HG03354 (cell line): ENCODE measurements at regions not wholly inside any gene's neighbourhood (a gene's known extent, or its start where the extent isn't known, plus 50 kb on each side); places are given as distances from the start of the nearest gene placed in this dataset.
"Not testable (repeated sequence)": the region's sequence is repeated elsewhere in the genome, so short reads cannot be mapped to it uniquely, and the experiment has no call there.

Source experiments
- ATAC-seq: cut with Tn5 transposase; IDR thresholded peaks from one replicate; pipeline ENCODE4 v1.9.1; 2021; ENCODE audit warnings: mild to moderate bottlenecking; ENCODE audit not compliant: unreplicated experiment, poor library complexity, severe bottlenecking

- no peak for ATAC-seq
Observed at GRCh38 chr6:51049288-51049982, 230.8 kb downstream of the TFAP2B start.

DNA sequence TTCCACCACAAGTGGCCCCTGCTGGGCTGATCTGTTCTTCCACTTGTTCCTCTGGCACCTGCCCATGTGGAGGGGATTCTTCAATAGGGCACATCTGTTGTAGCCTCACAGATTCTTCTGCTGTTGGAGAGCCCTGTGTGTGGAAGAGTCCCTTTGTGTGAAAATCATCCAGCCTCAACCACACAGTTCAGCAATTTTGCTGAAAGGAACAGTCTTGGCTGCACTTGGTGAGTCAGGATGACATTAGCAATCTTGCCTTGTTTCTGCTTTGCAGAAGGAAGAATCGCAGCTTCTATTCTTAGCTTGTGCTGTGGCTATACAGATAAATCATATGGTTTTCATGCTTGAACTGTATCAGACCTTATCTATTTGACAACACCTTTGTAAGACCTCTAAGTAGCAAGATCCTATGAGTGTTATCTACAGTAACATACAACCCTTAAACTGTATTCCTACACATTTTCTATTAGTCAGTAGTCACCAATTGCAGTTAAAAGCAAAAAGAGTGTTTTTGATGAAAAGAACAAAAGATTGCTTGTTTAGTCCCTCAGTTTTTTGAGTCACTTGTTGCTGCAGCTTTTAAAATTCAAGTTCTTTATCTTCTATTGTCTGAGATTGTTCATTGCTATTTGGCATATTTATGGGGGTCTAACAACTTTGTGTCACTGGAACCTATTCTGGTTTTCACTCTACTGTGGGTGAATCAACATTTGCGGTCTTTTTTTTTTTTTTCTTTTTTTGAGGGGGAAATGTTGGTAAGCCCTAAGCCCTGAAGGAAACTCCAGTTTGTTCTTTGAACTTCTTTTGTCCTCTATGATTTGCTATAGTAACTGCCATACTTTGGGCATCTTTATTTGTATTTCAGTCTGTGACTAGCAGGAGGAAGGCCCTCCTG lies 231.6 kb downstream of the TFAP2B start:
- no peak for ATAC-seq

GRCh38 chr6:51052716-51053115 lies 234.0 kb downstream of the TFAP2B start:
- not testable (repeated sequence) for ATAC-seq

- ATAC-seq, result not testable (repeated sequence)
Observed at GRCh38 chr6:51055316-51055715, 236.6 kb downstream of the TFAP2B start.

- no peak for ATAC-seq
Observed at GRCh38 chr6:51057296-51057695, 238.6 kb downstream of the TFAP2B start.

DNA sequence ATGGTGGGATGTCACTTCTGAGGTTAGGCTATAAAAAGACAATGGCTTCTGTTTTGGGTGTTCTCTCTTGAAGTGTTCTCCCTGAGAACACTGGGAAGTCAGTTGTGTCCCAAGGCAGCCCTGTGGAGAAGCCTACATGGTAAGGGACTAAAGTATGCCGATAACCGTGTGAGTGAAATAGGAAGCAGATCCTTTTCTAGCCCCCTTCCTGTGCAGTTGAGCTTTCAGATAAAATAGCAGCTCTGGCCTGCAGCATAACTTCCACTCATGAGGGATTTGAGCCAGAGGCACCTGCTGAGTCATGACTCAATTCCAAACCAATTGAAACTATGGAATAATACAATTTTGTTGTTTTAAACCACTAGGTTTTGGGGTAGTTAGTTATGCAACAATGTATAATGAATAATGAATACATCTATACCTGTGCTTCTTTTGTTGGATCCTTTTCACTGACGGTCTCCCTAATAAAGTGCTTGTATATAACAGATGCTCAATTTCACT lies 241.6 kb downstream of the TFAP2B start:
- no peak for ATAC-seq

- no peak for ATAC-seq
Observed at GRCh38 chr6:51062166-51062722, 243.6 kb downstream of the TFAP2B start.

DNA sequence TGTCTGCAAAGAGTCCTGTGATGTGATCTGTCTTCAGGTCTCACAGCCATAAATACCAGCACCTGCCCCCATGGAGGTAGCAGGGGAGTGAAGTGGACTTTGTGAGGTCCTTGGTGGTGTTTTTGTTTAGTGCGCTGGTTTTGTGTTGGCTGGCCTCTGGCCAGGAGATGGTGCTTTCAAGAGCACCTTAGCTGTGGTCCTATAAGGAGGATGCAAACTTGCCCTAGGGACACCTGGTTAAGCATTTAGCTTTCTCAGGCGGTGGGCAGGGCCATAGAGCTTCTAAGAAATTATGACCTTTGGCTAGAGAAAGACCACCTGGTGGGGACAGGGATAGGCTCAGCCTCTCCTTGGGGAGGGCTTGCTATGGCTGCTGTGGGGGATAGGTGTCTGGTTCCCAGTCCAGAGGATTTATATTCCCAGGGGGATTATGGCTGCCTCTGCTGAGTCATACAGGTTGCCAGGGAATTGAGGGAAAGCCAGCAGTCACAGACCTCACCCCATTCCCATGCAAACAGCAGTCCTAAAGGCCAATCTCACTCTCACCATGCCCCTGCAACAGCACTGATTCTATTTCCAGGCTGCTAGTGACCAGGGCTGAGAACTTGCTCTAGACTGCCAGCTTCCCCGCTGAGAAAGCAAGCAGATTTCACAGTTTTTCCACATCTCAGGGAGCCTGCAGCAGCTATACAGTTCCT lies 259.3 kb downstream of the TFAP2B start:
- ATAC-seq, result no peak

DNA sequence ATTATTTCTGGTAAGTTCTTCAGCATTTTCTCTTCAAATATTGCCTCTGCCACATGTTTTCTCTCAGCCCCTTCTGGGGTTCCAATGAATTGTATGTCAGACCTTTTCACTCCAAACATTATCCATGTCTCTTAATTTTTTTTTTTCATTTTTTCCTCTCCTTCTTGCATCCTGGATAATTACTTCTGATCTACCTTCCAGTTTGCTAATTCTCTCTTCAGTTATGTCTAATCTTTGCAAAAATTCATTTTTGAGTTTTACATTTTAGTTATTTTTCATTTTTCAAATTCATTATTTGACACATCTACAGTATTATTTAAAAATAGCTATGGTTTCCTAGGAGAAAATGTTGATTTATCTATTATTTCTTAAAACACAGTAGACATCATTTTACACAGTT lies 271.7 kb downstream of the TFAP2B start:
- no peak for ATAC-seq

- no peak for ATAC-seq
Observed at GRCh38 chr6:51093871-51094270, 275.2 kb downstream of the TFAP2B start.

- no peak for ATAC-seq
Observed at GRCh38 chr6:51094271-51094670, 275.6 kb downstream of the TFAP2B start.

- no peak for ATAC-seq
Observed at GRCh38 chr6:51098246-51098645, 279.6 kb downstream of the TFAP2B start.

DNA sequence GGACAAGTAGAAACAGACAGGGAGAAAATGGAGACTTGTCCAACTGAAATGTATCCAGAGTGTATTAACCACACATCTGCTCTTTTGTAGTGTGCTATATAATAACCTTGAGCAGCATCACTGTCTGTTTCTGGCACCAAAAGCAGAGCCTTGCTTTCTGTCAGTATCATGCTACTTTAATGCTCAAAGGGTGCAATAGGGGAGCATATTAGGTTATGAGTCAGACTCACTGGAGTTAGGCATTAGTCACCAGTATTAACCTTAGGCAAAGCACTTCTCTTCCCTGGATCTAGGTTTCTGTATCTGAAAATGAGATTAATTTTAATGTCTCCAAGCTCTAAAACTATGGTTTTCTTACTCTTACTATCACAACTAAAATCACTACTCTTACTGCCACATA lies 280.1 kb downstream of the TFAP2B start:
- no peak for ATAC-seq

GRCh38 chr6:51099201-51099600 lies 280.5 kb downstream of the TFAP2B start:
- no peak for ATAC-seq

GRCh38 chr6:51105357-51105756 lies 286.7 kb downstream of the TFAP2B start:
- no peak for ATAC-seq

DNA sequence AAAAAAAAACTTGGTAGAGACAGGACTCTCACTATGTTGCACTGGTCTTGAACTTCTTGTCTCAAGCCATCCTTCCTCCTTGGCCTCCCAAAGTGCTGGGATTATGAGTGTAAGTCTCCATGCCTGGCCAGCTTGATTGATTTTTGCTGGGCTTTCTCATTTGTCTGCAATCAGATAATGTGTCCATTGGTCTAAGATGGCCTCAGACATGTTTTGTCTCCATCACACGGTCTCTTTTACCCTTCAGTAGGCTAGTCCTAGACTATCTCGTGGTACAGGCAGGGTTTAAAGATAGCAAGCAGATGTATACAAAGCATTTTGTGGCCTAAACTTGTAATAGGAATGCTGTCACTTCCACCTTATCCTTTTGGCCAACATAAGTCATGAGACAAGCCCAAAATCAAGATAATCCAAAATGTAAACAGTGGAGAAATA lies 289.1 kb downstream of the TFAP2B start:
- no peak for ATAC-seq

- ATAC-seq, result no peak
Observed at GRCh38 chr6:51108563-51109234, 290.0 kb downstream of the TFAP2B start.

GRCh38 chr6:51112731-51113130 lies 294.1 kb downstream of the TFAP2B start:
- no peak for ATAC-seq

DNA sequence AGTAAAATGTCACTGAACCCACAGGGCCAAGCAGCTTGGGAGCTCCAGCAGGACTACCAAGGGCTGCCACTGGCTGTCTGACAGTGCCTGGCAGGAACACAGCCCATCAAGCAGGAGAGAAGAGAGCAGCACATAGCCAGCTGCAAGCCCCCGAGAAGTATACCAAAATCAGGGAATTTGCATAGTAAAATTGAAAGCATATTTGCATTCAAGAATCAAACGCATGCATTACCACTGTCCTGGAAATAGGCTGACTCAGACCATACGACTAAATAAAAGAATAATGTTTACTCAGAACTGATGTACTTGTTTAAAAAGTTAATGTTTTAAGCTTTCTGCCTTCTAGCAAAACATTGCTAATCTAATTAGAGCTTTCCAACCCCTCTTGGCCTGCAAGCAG lies 298.1 kb downstream of the TFAP2B start:
- ATAC-seq, result no peak
